LNCAP (cell line): ENCODE measurements at regions not wholly inside any gene's neighbourhood (a gene's known extent, or its start where the extent isn't known, plus 50 kb on each side); places are given as distances from the start of the nearest gene placed in this dataset.

Experiments
- CTCF ChIP-seq: fragments of 450-650 bp; IDR thresholded peaks from 2 replicates; pipeline ENCODE4 v1.5.1; 2017; ENCODE audit warnings: mild to moderate bottlenecking

- TF ChIP-seq CTCF, result no peak
Measured at GRCh38 chr11:112523031-112523430, 262.4 kb upstream of the PLET1 start.

- TF ChIP-seq CTCF, result no peak
Measured at GRCh38 chr11:112523477-112523876, 262.8 kb upstream of the PLET1 start.

GRCh38 chr11:112523951-112524350, 263.3 kb upstream of the PLET1 start:
- TF ChIP-seq CTCF, result no peak

- TF ChIP-seq CTCF, result no peak
Measured at GRCh38 chr11:112524798-112525197, 264.1 kb upstream of the PLET1 start.

- TF ChIP-seq CTCF, result no peak
Measured at GRCh38 chr11:112525270-112525669, 264.6 kb upstream of the PLET1 start.

GRCh38 chr11:112525844-112526590, 265.4 kb upstream of the PLET1 start:
- no peak for TF ChIP-seq CTCF

GRCh38 chr11:112526699-112527416, 266.2 kb upstream of the PLET1 start:
- TF ChIP-seq CTCF, result no peak
